ENCODE measurements at regions not wholly inside any gene's neighbourhood (a gene's known extent, or its start where the extent isn't known, plus 50 kb on each side); places are given as distances from the start of the nearest gene placed in this dataset.

DNA sequence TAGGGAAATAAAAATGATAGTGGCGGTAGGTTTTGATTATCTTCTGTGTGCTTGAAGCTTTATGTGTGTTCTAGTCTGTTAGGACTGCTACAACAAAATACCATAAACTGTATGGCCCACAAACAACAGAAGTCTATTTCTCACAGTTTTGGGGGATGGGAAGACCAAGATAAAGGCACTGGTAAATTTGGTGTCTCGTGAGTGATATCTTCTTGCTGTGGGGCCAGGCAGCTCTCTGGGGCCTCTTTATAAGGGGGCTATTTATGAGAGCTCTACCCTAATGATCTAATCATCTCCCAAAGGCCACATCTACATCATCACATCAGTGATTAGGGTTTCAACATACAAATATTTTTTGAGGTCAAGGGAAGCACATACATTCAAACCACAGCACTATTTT, 86.8 kb upstream of the SPHKAP start:
- TF ChIP-seq CTCF (IDR thresholded peaks at IDR 0.05) = no peak
- Histone ChIP-seq H3K27ac (no peak overlapping the region), H3K4me3 (no peak overlapping the region)
- no peak for DNase-seq (ENCODE audit: low spot score)

DNA sequence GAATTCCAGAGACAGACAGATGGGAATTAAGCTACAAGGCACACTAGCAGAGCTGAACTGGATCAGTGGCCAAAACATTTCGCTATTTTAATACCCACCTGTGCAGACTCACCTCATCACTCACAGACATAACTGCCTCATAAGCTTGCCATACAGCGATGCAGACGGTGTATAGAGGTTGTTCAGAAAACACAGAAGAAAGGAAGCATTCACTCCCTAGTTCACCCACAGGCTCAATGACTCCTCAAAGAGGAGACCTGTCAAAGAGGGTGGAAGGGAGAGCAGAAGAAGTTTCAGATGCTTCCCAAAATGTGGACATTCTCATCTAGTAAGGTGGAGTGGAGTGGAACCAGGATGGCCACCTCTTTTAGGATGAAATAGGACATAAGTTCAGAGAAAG, 81.7 kb upstream of the SPHKAP start:
- no peak overlapping the region for H3K4me3 ChIP-seq
- no peak for DNase-seq (ENCODE audit: low spot score)
- H3K27ac ChIP-seq = no peak overlapping the region
- no peak for TF ChIP-seq CTCF (IDR thresholded peaks at IDR 0.05)

DNA sequence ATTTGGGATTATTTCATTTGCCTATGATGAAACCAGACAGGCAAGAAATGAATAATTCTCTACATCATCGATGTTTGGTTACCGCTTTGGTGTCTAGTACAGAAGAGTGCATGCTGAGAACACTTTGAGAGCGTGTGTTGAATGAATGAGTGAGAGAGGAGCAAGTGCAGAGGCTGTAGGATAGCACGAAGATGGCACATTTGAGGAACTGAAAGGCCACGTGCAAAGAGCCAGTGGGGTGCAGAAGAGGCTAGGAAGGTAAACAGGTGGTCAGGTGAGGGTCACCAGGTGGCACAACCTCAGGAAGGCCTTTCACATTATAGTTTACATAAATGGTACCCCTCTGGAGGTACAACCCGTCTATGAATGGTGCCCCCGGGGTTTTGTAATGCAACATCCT, 80.1 kb upstream of the SPHKAP start:
- DNase-seq (ENCODE audit: low spot score) = no peak
- no peak for TF ChIP-seq CTCF (IDR thresholded peaks at IDR 0.05)
- H3K4me3 ChIP-seq = no peak overlapping the region
- H3K27ac ChIP-seq = no peak overlapping the region

GRCh38 chr2:228257379-228257778, 75.9 kb upstream of the SPHKAP start:
- Histone ChIP-seq H3K4me3 (no peak overlapping the region), H3K27ac (no peak overlapping the region)
- no peak for DNase-seq (ENCODE audit: low spot score)
- TF ChIP-seq CTCF (IDR thresholded peaks at IDR 0.05) = no peak

- DNase-seq (ENCODE audit: low spot score) = no peak
- no peak overlapping the region for H3K4me3 ChIP-seq
These were observed 72.3 kb upstream of the SPHKAP start for GRCh38 chr2:228253752-228254151.

GRCh38 chr2:228247335-228247734, 65.8 kb upstream of the SPHKAP start:
- no peak for TF ChIP-seq CTCF (IDR thresholded peaks at IDR 0.05)
- H3K27ac ChIP-seq = no peak overlapping the region

More at GRCh38 chr2:228253752-228254151, 72.3 kb upstream of the SPHKAP start:
- no peak for TF ChIP-seq CTCF (IDR thresholded peaks at IDR 0.05)
- H3K27ac ChIP-seq = no peak overlapping the region

DNA sequence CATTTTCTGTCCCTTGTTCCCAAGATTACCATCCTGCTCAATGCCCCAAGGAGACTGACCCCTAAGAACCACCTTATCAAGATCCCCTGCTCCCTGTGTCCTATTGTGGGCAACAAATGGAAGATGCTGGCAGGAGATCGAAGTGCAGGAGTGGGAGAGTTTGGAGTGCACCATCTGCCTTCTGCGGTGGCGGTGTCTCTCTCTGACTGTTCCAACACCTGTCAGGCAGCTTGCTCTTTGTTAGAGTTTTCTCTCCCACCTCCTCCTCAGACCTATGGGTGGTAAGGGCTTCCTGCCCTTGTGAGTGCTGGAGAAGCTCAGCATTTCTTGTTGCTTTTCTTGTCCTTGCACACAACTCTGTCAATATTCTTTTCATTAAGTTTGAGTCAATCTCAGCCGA, 64.1 kb upstream of the SPHKAP start:
- no peak overlapping the region for H3K4me3 ChIP-seq
- no peak overlapping the region for H3K27ac ChIP-seq
- no peak for DNase-seq (ENCODE audit: low spot score)
- TF ChIP-seq CTCF (IDR thresholded peaks at IDR 0.05) = no peak

More at GRCh38 chr2:228247335-228247734, 65.8 kb upstream of the SPHKAP start:
- DNase-seq (ENCODE audit: low spot score) = no peak
- H3K4me3 ChIP-seq = no peak overlapping the region
